Neural cell (in vitro differentiated cells): ENCODE measurements at regions not wholly inside any gene's neighbourhood (a gene's known extent, or its start where the extent isn't known, plus 50 kb on each side); places are given as distances from the start of the nearest gene placed in this dataset.

Experiments used
- H2AFZ ChIP-seq: fragments of 200-600, 300-800 bp; sonication (generic), shearing (Covaris generic); 2 replicates; pipeline ENCODE4 v1.6.0; 2014; ENCODE audit warnings: low read depth, mild to moderate bottlenecking, antibody characterized with exemption, low read length, moderate library complexity
- H3F3A ChIP-seq: fragments of 200-600 bp; shearing (Covaris generic); 2 replicates; pipeline ENCODE4 v1.6.1; 2016; ENCODE audit warnings: mild to moderate bottlenecking, moderate library complexity, mixed read lengths, antibody characterized with exemption, low read length; ENCODE audit not compliant: insufficient read depth, poor library complexity, severe bottlenecking
- H3K27ac ChIP-seq: fragments of 200-600, 300-800 bp; sonication (generic), shearing (Covaris generic); 2 replicates; pipeline ENCODE4 v1.5.1; 2014; ENCODE audit warnings: mild to moderate bottlenecking, low read length, moderate library complexity
- H3K27me3 ChIP-seq: fragments of 300-800, 200-600 bp; sonication (generic), shearing (Covaris generic); 2 replicates; pipeline ENCODE4 v1.6.0; 2014; ENCODE audit warnings: mild to moderate bottlenecking, low read depth, low read length, moderate library complexity; ENCODE audit not compliant: insufficient read depth
- H3K36me3 ChIP-seq: fragments of 300-800, 200-600 bp; sonication (generic), shearing (Covaris generic); 2 replicates; pipeline ENCODE4 v1.5.1; 2014; ENCODE audit warnings: mild to moderate bottlenecking, antibody characterized with exemption, low read length, moderate library complexity; ENCODE audit not compliant: insufficient read depth
- H3K4me2 ChIP-seq: fragments of 300-800, 200-600 bp; sonication (generic), shearing (Covaris generic); 2 replicates; pipeline ENCODE4 v1.6.0; 2014; ENCODE audit warnings: mild to moderate bottlenecking, low read length
- H3K4me3 ChIP-seq: fragments of 300-800, 200-600 bp; sonication (generic), shearing (Covaris generic); 2 replicates; pipeline ENCODE4 v1.5.1; 2014; ENCODE audit warnings: mild to moderate bottlenecking, low read length, moderate library complexity
- H3K79me2 ChIP-seq: fragments of 200-600 bp; shearing (Covaris generic); replicated peaks from 2 replicates; pipeline ENCODE4 v1.6.0; 2014; ENCODE audit warnings: mild to moderate bottlenecking, low read length, moderate library complexity; ENCODE audit not compliant: insufficient read depth
- H3K9ac ChIP-seq: fragments of 300-800, 200-600 bp; sonication (generic), shearing (Covaris generic); 2 replicates; pipeline ENCODE4 v1.6.1; 2016; ENCODE audit warnings: mild to moderate bottlenecking, low read length, mixed read lengths
- H3K9me2 ChIP-seq: fragments of 200-600 bp; shearing (Covaris generic); 2 replicates; pipeline ENCODE4 v1.6.1; 2016; ENCODE audit warnings: mild to moderate bottlenecking, low read length, mixed read lengths; ENCODE audit not compliant: insufficient read depth
- H3K9me3 ChIP-seq: fragments of 200-600, 300-800 bp; sonication (generic), shearing (Covaris generic); 2 replicates; pipeline ENCODE4 v1.6.1; 2016; ENCODE audit warnings: mild to moderate bottlenecking, mixed run types, low read length, moderate library complexity, mixed read lengths
- H4K20me1 ChIP-seq: fragments of 200-600 bp; shearing (Covaris generic); 2 replicates; pipeline ENCODE4 v1.6.1; 2016; ENCODE audit warnings: mild to moderate bottlenecking, mixed run types; ENCODE audit not compliant: insufficient read depth
- CTCF ChIP-seq: fragments of 450-650 bp; IDR thresholded peaks from 2 replicates; pipeline ENCODE4 v1.5.1; 2014; ENCODE audit warnings: antibody characterized with exemption, mild to moderate bottlenecking, moderate library complexity; ENCODE audit not compliant: poor library complexity, severe bottlenecking
- EP300 ChIP-seq: fragments of 450-650 bp; conservative IDR thresholded peaks from 2 replicates; pipeline ENCODE4 v1.6.1; 2014; ENCODE audit warnings: antibody characterized with exemption, mild to moderate bottlenecking, moderate library complexity; ENCODE audit not compliant: poor library complexity, severe bottlenecking
- EZH2 ChIP-seq: fragments of 200-600, 300-800 bp; shearing (Covaris generic), sonication (generic); IDR thresholded peaks from 2 replicates; pipeline ENCODE4 v1.6.1; 2014; ENCODE audit warnings: antibody characterized with exemption, low read length, borderline replicate concordance, mild to moderate bottlenecking; ENCODE audit not compliant: insufficient read depth, poor library complexity, severe bottlenecking
- MXI1 ChIP-seq: fragments of 450-650 bp; conservative IDR thresholded peaks from 2 replicates; pipeline ENCODE4 v1.6.1; 2014; ENCODE audit warnings: antibody characterized with exemption, mild to moderate bottlenecking; ENCODE audit not compliant: poor library complexity, severe bottlenecking
- POLR2AphosphoS5 ChIP-seq: IDR thresholded peaks from 2 replicates; pipeline ENCODE4 v1.6.1; 2012
- RAD21 ChIP-seq: fragments of 450-650 bp; conservative IDR thresholded peaks from 2 replicates; pipeline ENCODE4 v1.6.1; 2014; ENCODE audit warnings: antibody characterized with exemption, mild to moderate bottlenecking, moderate library complexity
- REST ChIP-seq: IDR thresholded peaks from 2 replicates; pipeline ENCODE4 v1.6.1; 2012; ENCODE audit warnings: borderline replicate concordance
- SMC3 ChIP-seq: fragments of 450-650 bp; conservative IDR thresholded peaks from 2 replicates; pipeline ENCODE4 v1.6.1; 2014; ENCODE audit warnings: antibody characterized with exemption, mild to moderate bottlenecking, moderate library complexity; ENCODE audit not compliant: poor library complexity
- TAF1 ChIP-seq: IDR thresholded peaks from 2 replicates; pipeline ENCODE4 v1.6.1; 2012; ENCODE audit warnings: low read depth

GRCh38 chr10:130485958-130486895 is 350.0 kb downstream of the GLRX3 start:
- no peaks in the 10 kb centered on the region for H3K9me3 ChIP-seq
- no peaks in the 10 kb centered on the region for H3F3A ChIP-seq
- TF ChIP-seq EZH2 = no peak
- TF ChIP-seq REST = no peak
- no peak for TF ChIP-seq CTCF
- no peak overlapping the region for H3K9ac ChIP-seq
- H4K20me1 ChIP-seq = no peaks in the 10 kb centered on the region
- H3K27ac ChIP-seq = no peak overlapping the region
- peaks cover 43% of the 10 kb centered on the region for H3K27me3 ChIP-seq
- H3K4me3 ChIP-seq = no peak overlapping the region
- no peak overlapping the region for H3K4me2 ChIP-seq
- H2AFZ ChIP-seq = no peak overlapping the region
- H3K9me2 ChIP-seq = no peaks in the 10 kb centered on the region
- H3K36me3 ChIP-seq = no peaks in the 10 kb centered on the region
- H3K79me2 ChIP-seq = no peaks in the 10 kb centered on the region

GRCh38 chr10:130486906-130487305 is 350.7 kb downstream of the GLRX3 start:
- Histone ChIP-seq H3K4me3 (no peak overlapping the region), H3K4me2 (no peak overlapping the region), H3K9ac (no peak overlapping the region), H3K36me3 (no peaks in the 10 kb centered on the region), H2AFZ (no peak overlapping the region), H3K27ac (no peak overlapping the region), H3K27me3 (peaks cover 43% of the 10 kb centered on the region), H3K9me3 (no peaks in the 10 kb centered on the region), H4K20me1 (no peaks in the 10 kb centered on the region), H3F3A (no peaks in the 10 kb centered on the region), H3K9me2 (no peaks in the 10 kb centered on the region), H3K79me2 (no peaks in the 10 kb centered on the region)
- TF ChIP-seq TAF1 (no peak), POLR2AphosphoS5 (no peak)

GRCh38 chr10:130487566-130487965 is 351.4 kb downstream of the GLRX3 start:
- Histone ChIP-seq H2AFZ (no peak overlapping the region), H4K20me1 (no peaks in the 10 kb centered on the region), H3K4me2 (no peak overlapping the region), H3K79me2 (no peaks in the 10 kb centered on the region), H3F3A (no peaks in the 10 kb centered on the region), H3K9ac (no peak overlapping the region), H3K4me3 (no peak overlapping the region), H3K9me2 (no peaks in the 10 kb centered on the region), H3K27ac (no peak overlapping the region), H3K9me3 (no peaks in the 10 kb centered on the region), H3K36me3 (no peaks in the 10 kb centered on the region), H3K27me3 (peaks cover 43% of the 10 kb centered on the region)
- TF ChIP-seq EZH2 = no peak
- no peak for TF ChIP-seq MXI1
- TF ChIP-seq RAD21 = no peak
- no peak for TF ChIP-seq SMC3
- TF ChIP-seq CTCF = no peak
- no peak for TF ChIP-seq POLR2AphosphoS5
- no peak for TF ChIP-seq EP300
- TF ChIP-seq REST = no peak
- TF ChIP-seq TAF1 = no peak
